GM13976 (cell line): ENCODE measurements at regions not wholly inside any gene's neighbourhood (a gene's known extent, or its start where the extent isn't known, plus 50 kb on each side); places are given as distances from the start of the nearest gene placed in this dataset.
"Not testable (repeated sequence)": the region's sequence is repeated elsewhere in the genome, so short reads cannot be mapped to it uniquely, and the experiment has no call there.

ENCODE experiments used
- DNase-seq: peaks from one replicate; pipeline ENCODE4 v3.0.0; 2012; ENCODE audit warnings: low spot score
- CTCF ChIP-seq: IDR thresholded peaks from 2 replicates; pipeline ENCODE4 v1.5.1; 2012; ENCODE audit warnings: borderline replicate concordance, mild to moderate bottlenecking; ENCODE audit not compliant: insufficient read depth; ENCODE audit errors: extremely low read depth, missing control alignments, control extremely low read depth
- in situ Hi-C: fragments of 300-500 bp; cut with MboI; formaldehyde crosslinking; loops from one replicate; pipeline ENCODE4 v1.12.0; 2022; ENCODE audit warnings: low sequenced_read_pairs, mixed read lengths, inconsistent platforms; ENCODE audit not compliant: unreplicated experiment

- in situ Hi-C loops, result no loop called here
- DNase-seq, result no peak
- TF ChIP-seq CTCF, result no peak
Observed at GRCh38 chrX:63285375-63285774, 65.8 kb downstream of the SPIN4 start.

- no peak for DNase-seq
- TF ChIP-seq CTCF, result no peak
- in situ Hi-C loops, result no loop called here
Observed at GRCh38 chrX:63284659-63285058, 66.5 kb downstream of the SPIN4 start.

- no peak for DNase-seq
- in situ Hi-C loops, result no loop called here
Observed at GRCh38 chrX:63283348-63283747, 67.8 kb downstream of the SPIN4 start.

GRCh38 chrX:63282828-63283227 lies 68.3 kb downstream of the SPIN4 start:
- in situ Hi-C loops, result no loop called here
- no peak for TF ChIP-seq CTCF
- no peak for DNase-seq

More at GRCh38 chrX:63283348-63283747, 67.8 kb downstream of the SPIN4 start:
- no peak for TF ChIP-seq CTCF

- in situ Hi-C loops, result no loop called here
- no peak for DNase-seq
- no peak for TF ChIP-seq CTCF
Observed at GRCh38 chrX:63282077-63282476, 69.1 kb downstream of the SPIN4 start.

GRCh38 chrX:63281465-63281864 lies 69.7 kb downstream of the SPIN4 start:
- TF ChIP-seq CTCF, result no peak

GRCh38 chrX:63277394-63277793 lies 73.7 kb downstream of the SPIN4 start:
- DNase-seq, in situ Hi-C loops: not testable (repeated sequence)

More at GRCh38 chrX:63281465-63281864, 69.7 kb downstream of the SPIN4 start:
- in situ Hi-C loops, result no loop called here
- DNase-seq, result no peak

GRCh38 chrX:63275127-63275526 lies 76.0 kb downstream of the SPIN4 start:
- in situ Hi-C loops, result no loop called here
- TF ChIP-seq CTCF, result peak; percentile 45
- DNase-seq, result peak; percentile 16
